GM21529 (cell line): ENCODE measurements at regions not wholly inside any gene's neighbourhood (a gene's known extent, or its start where the extent isn't known, plus 50 kb on each side); places are given as distances from the start of the nearest gene placed in this dataset.
"Not testable (repeated sequence)": the region's sequence is repeated elsewhere in the genome, so short reads cannot be mapped to it uniquely, and the experiment has no call there.

Source experiments
- ATAC-seq: cut with Tn5 transposase; IDR thresholded peaks from one replicate; pipeline ENCODE4 v1.9.1; 2021; ENCODE audit not compliant: unreplicated experiment

DNA sequence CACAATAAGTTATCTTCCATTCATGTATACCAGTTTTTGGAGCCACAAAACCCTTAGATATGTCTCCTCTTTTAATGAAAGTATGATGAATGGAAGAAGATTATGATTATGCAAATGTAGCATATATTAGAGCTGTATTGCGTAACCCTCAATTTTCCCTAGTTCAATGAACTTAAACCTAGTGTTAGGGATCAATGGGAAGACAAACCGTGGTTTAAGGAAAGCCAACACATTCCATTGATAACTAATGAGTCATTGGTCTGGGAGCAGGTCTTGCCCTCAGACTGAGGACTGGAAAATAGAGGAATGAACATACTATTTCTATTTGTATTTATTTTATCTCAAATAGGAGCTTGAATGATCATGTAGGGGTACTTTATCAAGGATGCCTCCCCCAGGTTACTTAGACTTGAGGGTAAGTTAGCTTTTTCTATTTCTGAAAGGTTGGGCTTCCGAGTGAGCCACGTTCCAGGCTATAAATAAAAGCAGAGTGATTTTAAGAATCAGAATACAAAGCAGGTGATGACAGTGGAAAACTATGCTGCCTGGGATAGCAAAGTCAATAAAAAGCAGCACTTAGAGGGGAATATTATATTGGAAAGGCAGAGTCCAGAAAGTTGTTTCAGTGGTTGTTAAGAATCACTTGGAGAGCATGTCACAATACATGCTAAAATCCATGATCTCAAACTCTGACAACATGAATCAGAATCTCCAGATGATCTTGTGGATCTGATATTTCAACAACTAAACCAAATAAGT lies 356.0 kb downstream of the ADAM29 start:
- no peak for ATAC-seq

DNA sequence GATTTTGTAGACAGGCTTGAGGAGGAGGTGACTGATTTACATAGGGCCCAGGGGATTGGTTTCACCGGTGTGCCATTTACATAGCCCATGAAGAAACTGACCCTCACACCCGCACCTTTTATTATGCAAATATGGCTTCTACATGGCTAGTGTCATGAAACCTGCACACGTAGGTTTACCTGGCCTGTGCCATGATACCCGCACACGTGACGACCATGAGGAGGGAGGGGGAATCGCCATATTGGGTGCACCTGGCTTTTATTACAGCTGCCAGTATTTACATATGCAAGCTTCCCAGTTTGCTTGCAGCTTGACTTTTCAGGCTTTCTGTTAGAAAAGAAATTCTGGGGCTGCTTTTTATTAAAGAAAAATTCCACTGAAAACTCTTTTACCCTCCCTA lies 359.7 kb downstream of the ADAM29 start:
- no peak for ATAC-seq

DNA sequence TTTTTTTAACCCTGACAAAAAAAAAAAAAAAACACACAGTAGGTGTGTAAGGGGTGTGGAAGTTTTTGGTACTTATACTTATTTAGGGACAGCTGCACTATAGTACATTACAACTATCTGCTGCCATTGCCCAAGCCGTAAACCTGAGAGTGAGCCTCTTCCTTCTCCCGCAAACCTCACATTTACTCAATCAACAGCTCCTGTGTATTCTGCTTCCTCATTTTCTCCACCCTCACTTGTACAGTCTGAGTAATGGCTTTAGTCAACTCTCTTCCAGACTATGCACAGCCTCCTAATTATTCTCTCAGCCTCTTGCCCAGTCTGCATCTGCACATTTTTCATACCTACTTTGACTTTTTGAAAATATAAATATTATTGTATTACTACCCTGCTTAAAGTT lies 362.0 kb downstream of the ADAM29 start:
- ATAC-seq: no peak

DNA sequence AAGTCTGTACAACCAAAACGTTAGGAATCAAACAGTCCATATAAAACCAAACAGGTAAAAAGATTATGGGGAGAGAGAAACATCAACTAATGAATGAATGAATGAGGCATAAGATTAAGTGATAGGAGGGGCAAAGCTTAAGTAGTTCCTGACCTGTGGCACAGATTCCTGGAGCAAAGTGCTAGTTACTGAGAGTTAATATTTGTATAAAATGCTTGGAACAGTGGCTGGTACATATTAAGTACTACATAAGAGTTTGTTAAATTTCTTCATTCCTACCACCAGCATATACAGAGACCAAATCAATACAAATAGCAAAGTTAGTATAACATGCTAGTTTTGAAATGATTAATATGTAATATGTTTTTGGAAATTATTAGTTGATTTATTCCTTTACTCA lies 363.7 kb downstream of the ADAM29 start:
- ATAC-seq: no peak

DNA sequence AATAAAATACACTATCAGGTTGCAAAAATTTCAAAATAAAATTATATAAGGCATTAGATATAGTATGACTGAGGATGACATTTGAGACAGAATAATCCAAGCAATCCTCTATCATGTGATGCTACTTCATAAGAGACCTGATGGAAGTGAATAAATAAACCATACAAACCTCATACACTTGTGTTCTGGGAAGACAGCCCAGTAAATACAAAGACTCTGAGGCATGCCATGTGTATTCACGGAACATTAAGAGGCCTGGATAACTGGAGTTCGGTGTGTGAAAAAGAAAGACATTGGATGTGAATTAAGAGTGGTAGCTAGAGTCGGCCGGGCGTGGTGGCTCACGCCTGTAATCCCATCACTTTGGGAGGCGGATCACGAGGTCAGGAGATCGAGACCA lies 364.2 kb downstream of the ADAM29 start:
- no peak for ATAC-seq

DNA sequence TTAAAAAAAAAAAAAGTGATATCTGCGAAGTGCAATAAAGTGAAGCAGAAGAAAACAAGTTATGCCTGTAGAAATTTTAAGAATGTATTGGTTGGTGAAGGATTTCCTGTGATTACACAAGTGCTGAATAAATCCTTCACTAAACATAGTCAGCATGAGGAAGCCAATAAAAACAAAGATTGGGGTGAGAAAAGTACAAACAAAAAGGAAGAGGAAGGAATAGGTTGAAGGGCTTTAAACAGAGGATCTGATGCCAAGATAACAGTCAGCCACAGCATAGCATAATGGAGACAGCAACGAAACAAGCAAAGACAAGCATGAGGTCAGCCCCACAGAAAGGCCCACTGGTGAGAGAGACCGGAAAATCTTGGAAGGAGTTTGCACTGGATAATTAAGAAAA lies 372.2 kb downstream of the ADAM29 start:
- ATAC-seq: no peak

DNA sequence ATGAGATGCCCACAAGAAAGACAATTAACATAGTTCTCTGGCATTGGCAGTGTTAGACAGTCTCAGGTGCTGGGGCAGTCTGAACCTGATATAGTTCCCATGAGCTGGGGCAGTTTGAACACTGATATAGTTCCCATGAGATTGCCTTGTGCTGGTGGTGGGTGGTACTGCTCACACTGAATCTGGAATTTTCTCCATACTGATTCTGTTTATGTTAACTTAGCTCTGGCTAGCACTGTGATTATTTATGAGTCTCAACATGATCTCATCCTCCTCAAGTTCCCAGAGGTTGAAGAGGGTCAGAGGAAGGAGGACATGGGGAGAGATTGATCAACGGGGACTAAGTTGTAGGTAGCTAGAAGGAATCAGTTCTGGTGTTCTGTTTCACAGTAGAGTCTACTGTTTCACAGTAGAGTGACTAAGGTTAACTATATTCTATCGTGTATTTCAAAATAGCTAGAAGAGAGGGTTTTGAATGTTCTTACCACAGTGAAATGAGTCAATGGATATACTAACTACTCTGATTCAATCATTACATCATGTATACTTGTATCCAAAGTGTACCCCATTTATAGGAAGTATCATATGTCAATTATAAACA lies 379.9 kb downstream of the ADAM29 start:
- no peak for ATAC-seq

DNA sequence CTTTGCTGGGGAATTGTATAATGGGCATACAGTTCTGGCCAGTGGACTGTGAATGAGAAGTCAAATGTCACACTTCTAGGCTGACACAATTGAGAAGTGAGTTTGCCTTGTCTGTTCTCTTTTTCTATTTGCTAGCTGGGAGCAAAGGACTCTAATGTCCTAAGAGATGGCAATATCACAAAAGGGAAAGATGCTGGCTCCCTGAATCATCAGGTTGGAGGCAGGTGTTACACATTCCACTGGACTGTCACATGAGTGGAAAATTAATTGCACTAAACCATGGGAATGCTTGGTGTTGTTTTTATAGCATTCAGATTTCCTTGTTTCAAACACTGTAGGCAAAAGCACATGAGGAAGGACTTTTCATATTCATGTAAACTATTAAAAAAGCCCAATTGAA lies 388.3 kb downstream of the ADAM29 start:
- ATAC-seq: no peak

DNA sequence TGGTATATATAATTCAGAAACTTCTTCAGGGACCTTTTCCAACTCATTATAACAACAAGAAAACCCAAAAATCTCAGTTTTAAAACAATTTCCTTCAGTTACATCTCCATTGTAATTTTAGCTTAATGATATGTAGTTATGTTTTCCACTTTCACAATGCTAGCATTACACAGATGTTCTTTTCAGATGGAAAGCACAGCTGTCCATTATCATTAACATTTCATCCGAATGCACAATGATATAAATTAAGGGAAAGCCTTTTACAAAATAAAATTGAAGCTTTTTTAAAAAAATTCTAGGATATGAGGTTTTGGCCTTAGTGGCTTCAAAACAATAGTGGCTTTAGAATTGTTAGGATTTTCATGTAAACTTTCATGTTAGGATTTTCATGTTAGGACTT lies 389.2 kb downstream of the ADAM29 start:
- no peak for ATAC-seq

DNA sequence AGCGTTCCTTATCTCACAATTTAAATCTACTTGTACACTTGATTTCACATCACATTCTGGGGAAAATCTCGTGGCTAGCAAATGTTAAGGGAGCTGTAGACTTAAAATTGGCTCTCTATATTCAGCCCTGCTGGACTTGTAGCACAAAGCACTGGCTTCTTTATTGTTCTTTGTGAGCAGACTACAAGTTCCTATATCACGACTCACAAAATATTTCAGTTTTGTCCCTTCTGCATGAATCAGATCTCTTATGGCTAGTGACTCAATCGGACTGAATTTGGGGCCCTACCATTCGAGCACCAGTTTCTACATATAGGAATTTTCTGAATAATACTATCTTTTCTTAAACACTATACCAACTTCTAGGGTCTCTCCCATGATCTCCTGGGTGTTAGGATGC lies 390.1 kb downstream of the ADAM29 start:
- no peak for ATAC-seq

DNA sequence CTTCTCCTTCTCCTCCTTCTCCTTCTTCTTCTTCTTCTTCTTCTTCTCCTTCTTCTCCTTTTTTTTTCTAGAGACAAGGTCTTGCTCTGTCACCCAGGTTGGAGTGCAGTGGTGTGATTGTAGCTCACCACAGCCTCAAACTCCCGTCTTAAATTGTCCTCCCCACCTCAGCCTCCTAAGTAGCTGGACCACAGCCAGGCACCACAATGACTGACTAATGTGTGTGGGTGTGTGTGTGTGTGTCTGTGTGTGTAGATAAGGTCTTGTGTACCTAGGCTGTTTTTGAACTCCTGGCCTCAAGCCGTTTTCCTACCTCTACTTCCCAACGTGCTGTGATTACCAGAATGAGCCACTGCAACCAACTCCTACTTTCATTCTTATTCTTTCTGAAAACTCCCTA lies 390.9 kb downstream of the ADAM29 start:
- ATAC-seq: no peak

DNA sequence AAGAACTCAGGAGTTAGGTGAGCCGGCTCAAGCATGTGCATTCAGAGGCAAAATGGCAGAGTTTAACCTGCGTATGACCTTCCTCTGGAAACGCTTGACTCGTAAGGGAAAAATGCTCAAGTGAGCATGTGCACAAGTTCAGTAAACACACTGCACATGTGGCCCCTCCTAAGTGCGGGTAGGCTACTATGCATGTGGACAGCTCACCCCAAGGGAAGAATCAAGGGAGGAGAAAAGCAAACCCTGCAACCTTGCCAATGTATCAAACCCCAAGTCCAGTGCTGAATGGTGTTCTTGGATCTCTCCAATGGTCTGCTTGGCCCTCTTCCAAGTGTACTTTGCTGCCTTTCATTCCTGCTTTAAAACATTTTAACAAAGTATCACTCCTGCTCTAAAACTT lies 407.1 kb downstream of the ADAM29 start:
- no peak for ATAC-seq

DNA sequence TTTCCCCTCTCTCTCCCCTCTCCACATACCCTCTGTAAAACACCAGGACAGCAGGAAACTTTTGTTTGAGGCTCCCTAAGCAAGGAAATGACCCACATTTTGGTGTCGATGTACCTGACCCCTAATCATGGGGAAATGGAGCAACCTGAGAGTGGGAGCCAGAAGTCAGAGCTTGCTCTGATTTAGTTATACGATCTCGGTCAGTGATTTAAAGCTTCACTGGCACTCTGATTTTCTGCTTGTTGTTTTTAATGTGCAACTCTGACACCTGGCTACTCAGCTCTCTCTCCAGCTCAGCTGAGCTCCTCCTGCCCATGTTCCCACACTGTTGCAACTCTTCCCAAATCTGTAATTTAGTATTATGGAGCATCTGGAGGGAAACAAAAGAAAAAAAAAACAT lies 408.6 kb downstream of the ADAM29 start:
- no peak for ATAC-seq

DNA sequence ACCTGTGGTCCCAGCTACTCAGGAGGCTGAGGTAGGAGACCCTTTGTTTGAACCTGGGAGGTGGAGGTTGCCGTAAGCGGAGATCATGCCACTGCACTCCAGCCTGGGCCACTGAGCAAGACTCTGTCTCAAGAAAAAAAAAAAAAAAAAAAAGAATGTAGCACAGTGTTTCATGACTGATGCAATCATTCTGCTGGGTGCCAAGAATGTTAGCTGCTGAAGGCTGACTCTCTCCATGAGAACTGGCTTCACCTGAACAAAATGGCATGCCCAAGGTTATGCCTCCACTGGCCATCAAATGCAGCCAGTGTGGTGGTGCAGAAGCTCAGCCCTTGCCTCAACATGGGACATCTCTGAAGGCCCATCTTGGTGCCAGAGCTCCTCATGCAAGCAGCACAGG lies 412.1 kb downstream of the ADAM29 start:
- no peak for ATAC-seq

DNA sequence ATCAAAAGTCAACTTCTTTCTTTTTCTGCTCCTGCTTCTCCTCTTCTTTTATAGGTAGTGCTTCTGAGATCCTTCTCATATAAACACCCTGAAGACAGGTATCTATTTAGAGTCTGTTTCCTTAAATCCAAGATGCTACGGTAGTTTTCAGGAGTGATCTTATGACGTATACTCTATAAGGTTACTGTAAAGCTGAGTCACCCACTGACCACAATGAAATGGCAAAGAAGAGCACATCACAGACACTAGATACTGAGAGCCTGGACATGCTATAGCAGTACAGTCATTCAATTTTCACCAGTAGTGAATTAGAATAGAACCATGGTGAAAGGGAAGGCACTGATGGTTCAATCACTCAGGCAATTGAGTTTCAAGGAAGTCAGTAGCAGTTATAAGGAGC lies 412.5 kb downstream of the ADAM29 start:
- no peak for ATAC-seq

DNA sequence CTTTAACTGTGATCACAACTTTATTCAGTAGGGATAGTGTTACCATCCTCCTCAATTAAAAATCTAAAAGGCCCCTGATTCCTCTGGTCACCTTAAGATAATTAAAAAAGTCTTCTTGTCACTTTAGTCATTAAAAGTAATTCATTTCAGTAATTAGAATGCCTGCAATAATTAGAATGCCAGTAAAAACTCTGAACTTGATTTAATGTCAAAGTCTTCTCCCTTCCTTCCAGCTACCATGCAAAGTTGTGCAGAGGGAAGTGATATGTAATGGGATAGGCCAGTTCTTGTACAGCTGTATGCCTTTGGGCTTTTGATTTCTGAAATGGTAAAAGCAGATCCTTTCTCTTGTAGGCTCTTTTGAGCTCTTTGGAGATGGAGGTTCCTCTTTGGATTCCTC lies 417.2 kb downstream of the ADAM29 start:
- no peak for ATAC-seq

DNA sequence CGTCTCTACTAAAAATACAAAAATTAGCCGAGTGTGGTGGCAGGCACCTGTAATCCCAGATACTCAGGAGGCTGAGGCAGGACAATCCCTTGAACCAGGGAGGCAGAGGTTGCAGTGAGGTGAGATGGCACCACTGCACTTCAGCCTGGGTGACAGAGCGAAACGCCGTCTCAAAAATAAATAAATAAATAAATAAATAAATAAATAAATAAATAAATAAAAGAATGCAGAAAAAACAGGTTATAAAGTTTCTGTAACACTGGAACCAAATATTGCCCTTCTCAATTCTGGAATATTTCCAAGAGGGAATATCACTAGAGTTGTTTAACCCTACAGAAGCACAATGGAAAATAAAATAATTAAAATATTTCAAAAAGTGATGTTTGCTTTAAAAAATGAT lies 418.4 kb downstream of the ADAM29 start:
- not testable (repeated sequence) for ATAC-seq

DNA sequence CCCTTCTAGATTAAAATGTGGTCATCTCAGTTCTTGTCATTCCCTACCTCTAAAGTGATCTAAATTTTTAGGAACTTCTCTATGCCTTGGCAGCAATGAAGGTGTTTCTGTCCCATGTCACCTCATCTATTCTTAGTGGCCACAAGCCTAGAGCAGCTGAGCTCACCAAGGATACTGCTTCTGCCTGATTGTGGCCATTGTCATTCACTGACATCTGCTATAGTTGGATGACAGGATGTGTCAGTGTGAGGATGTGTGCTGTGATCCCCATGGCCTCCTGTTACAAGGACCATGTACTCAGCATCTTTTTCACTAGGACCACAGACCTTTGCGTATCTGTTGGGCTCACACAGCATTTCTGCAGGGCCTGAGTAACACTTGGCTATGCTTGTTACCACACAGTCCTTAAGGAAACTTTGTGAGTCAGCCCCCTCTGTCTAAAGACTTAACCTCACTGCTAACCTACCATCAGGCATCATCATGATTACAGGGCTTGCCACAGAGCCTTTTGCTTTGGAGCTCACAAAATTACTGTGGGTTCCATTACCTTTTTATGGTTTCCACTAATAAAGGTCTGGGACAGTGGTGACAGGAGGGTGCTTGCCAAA lies 421.0 kb downstream of the ADAM29 start:
- ATAC-seq: no peak

DNA sequence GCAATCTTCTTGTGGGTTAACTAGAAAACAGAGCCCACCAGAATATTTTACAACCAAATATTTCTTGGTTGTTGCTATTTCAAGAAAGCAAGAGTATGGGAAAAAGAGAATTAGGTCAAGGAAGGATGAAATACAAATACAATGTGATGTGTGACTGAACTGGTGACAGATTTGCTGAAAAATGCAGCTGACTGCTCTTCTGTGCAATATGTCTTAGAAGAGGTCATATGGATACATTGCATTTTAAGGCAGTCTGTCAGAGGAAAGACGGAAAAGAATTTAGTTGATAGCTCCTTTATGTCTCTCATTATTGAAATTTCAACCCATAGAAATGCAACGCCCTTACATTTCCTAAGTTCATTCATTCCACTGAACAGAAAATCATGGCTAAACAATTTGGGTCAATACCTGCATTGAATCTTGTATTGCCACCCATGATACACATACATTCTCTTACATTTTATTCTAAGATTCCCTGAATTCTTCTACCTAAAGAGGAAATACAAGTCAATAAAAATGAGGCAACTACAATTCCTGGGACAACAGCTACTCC lies 423.1 kb downstream of the ADAM29 start:
- ATAC-seq: no peak

DNA sequence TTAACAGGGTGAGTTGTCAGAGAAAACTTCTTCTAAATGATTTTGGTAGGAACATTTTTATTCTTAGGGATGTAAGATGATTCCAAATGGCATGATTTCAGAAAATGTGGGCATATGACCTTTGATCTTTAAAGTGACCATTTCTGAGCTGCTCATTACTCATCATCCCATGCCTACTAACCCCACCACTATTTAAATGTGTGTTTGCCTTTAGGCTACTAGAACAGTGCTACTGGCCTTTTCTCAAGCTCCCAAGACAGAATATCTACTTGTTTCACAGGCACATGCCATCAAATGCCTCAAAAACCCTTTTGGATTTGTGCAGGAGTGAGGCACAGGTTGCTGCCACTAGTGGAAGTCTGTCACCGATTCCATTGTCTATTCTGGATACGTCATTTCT lies 428.2 kb downstream of the ADAM29 start:
- no peak for ATAC-seq

DNA sequence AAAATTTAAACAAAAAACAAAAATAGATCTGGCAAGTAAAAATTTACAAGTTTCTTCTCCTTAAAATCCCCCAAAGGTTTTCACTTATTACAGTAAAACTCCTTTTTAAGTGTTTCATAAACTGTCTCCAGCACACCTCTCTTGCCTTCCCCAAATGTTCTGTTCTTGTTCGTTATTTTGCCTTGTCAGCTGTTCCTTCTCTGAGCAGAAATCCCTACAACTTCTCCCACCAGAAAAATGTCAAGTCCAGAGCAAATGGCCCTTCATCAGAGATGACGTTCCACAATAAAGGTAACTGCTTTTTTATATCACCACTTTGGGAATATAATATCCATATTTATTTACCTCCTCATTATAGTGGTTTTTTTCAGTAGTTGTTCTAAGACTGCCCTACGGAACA lies 432.1 kb downstream of the ADAM29 start:
- ATAC-seq: no peak

DNA sequence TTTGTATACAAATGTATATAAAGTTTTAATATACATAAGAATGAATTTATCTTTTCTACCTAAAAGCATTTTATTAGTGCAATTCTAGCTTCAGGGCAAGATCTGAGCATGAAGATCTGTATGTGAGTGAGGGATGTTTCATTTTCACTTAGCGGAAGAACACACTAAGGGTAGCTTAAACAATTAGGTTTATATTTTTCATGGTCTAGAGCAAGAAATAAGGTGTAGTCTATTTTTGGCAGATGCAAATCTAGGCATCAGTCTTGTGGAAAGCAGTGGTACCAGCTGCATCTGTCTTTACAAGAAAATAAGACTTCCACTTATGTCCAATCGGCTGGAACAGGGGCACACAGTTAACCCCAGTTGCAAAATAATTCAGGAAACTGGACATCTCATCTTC lies 433.3 kb downstream of the ADAM29 start:
- no peak for ATAC-seq
